Ascending aorta (tissue), 2 donors: ENCODE measurements at regions not wholly inside any gene's neighbourhood (a gene's known extent, or its start where the extent isn't known, plus 50 kb on each side); places are given as distances from the start of the nearest gene placed in this dataset.

Experiments
- DNase-seq, 2 donors: peaks; one replicate each; pipeline ENCODE4 v3.0.0-alpha.2; 2019; ENCODE audit warnings: low spot score in 2 of 2
- H3K27ac ChIP-seq, 2 donors: fragments of 200-600 bp; sonication (generic); one replicate each; pipeline ENCODE4 v1.5.1; 2016 to 2017; ENCODE audit warnings: mild to moderate bottlenecking in 1 of 2
- H3K27me3 ChIP-seq: fragments of 200-600 bp; sonication (generic); one replicate; pipeline ENCODE4 v1.5.1; 2017
- H3K36me3 ChIP-seq, 2 donors: fragments of 200-600 bp; sonication (generic); one replicate each; pipeline ENCODE4 v1.5.1; 2016
- H3K4me1 ChIP-seq, 2 donors: fragments of 200-600 bp; sonication (generic); one replicate each; pipeline ENCODE4 v1.5.1; 2016 to 2017; ENCODE audit warnings: mild to moderate bottlenecking in 1 of 2
- H3K4me3 ChIP-seq, 2 donors: fragments of 200-600 bp; sonication (generic); one replicate each; pipeline ENCODE4 v1.5.1; 2016 to 2017; ENCODE audit warnings: mild to moderate bottlenecking in 1 of 2
- H3K9me3 ChIP-seq, 2 donors: fragments of 200-600 bp; sonication (generic); one replicate each; pipeline ENCODE4 v1.5.1; 2016
- CTCF ChIP-seq, 3 experiments: fragments of 200-600 bp in 2 of 3; fragments of 450-650 bp in 1 of 3; sonication (generic) in 2 of 3; IDR thresholded peaks; one replicate each; pipeline ENCODE4 v1.5.1; 2016 to 2019; ENCODE audit warnings: antibody characterized with exemption in 3 of 3, mild to moderate bottlenecking in 1 of 3, moderate library complexity in 1 of 3
- intact Hi-C: fragments of 100-400 bp; cut with DNase I; formaldehyde crosslinking; loops from one replicate; pipeline ENCODE4 v1.15.1; 2023

- Histone ChIP-seq H3K27ac (no peak overlapping the region), H3K4me1 (no peaks in the 10 kb centered on the region), H3K9me3 (no peaks in the 10 kb centered on the region), H3K27me3 (no peaks in the 10 kb centered on the region), H3K36me3 (no peaks in the 10 kb centered on the region), H3K4me3 (no peak overlapping the region)
- intact Hi-C loops, result no loop called here
- peak in 1 of 2 donors; percentile 45 for DNase-seq
- no peak for TF ChIP-seq CTCF (IDR thresholded peaks at IDR 0.05)
Measured at GRCh38 chr2:881204-881918, 69.3 kb upstream of the SNTG2 start.

GRCh38 chr2:880201-880970, 70.3 kb upstream of the SNTG2 start:
- no peak overlapping the region for H3K27ac ChIP-seq
- no peak for TF ChIP-seq CTCF (IDR thresholded peaks at IDR 0.05)
- no peak overlapping the region for H3K4me3 ChIP-seq
- H3K36me3 ChIP-seq, result no peaks in the 10 kb centered on the region
- H3K4me1 ChIP-seq, result no peaks in the 10 kb centered on the region
- H3K27me3 ChIP-seq, result no peaks in the 10 kb centered on the region
- H3K9me3 ChIP-seq, result no peaks in the 10 kb centered on the region
- intact Hi-C loops, result no loop called here
- DNase-seq, result peak in 1 of 2 donors; percentile 55

GRCh38 chr2:879540-879939, 71.1 kb upstream of the SNTG2 start:
- H3K36me3 ChIP-seq, result no peaks in the 10 kb centered on the region
- no peak for TF ChIP-seq CTCF (IDR thresholded peaks at IDR 0.05)
- no peaks in the 10 kb centered on the region for H3K9me3 ChIP-seq
- H3K27ac ChIP-seq, result no peak overlapping the region
- H3K27me3 ChIP-seq, result no peaks in the 10 kb centered on the region
- peak in 1 of 2 donors; percentile 27 for DNase-seq
- H3K4me1 ChIP-seq, result no peaks in the 10 kb centered on the region
- no peak overlapping the region for H3K4me3 ChIP-seq
- intact Hi-C loops, result no loop called here

- Histone ChIP-seq H3K27ac (no peak overlapping the region), H3K9me3 (no peaks in the 10 kb centered on the region), H3K36me3 (no peaks in the 10 kb centered on the region), H3K4me1 (no peaks in the 10 kb centered on the region), H3K27me3 (no peaks in the 10 kb centered on the region), H3K4me3 (no peak overlapping the region)
- intact Hi-C loops, result no loop called here
- DNase-seq, result peak in 1 of 2 donors; percentile 19
- no peak for TF ChIP-seq CTCF (IDR thresholded peaks at IDR 0.05)
Measured at GRCh38 chr2:878245-878930, 72.3 kb upstream of the SNTG2 start.

- intact Hi-C loops, result no loop called here
- H3K4me3 ChIP-seq, result no peak overlapping the region
- no peaks in the 10 kb centered on the region for H3K9me3 ChIP-seq
- no peak for TF ChIP-seq CTCF (IDR thresholded peaks at IDR 0.05)
- H3K36me3 ChIP-seq, result no peaks in the 10 kb centered on the region
- peak in 1 of 2 donors; percentile 45 for DNase-seq
- no peak overlapping the region for H3K27ac ChIP-seq
- H3K4me1 ChIP-seq, result no peaks in the 10 kb centered on the region
- H3K27me3 ChIP-seq, result no peaks in the 10 kb centered on the region
Measured at GRCh38 chr2:877747-878146, 72.9 kb upstream of the SNTG2 start.
